Mesendoderm (in vitro differentiated cells): ENCODE measurements at regions not wholly inside any gene's neighbourhood (a gene's known extent, or its start where the extent isn't known, plus 50 kb on each side); places are given as distances from the start of the nearest gene placed in this dataset.

Experiments
- DNase-seq: peaks from one replicate; pipeline ENCODE4 v3.0.0; 2013
- H2AK5ac ChIP-seq: 2 replicates; pipeline ENCODE4 v1.6.1; 2013; ENCODE audit warnings: low read length, inconsistent platforms
- H2BK120ac ChIP-seq: 2 replicates; pipeline ENCODE4 v1.6.1; 2013; ENCODE audit warnings: low read depth, mild to moderate bottlenecking, low read length, moderate library complexity, mixed read lengths
- H2BK15ac ChIP-seq: replicated peaks from 2 replicates; pipeline ENCODE4 v1.6.1; 2013; ENCODE audit warnings: low read depth, mild to moderate bottlenecking, moderate library complexity
- H2BK5ac ChIP-seq: 2 replicates; pipeline ENCODE4 v1.6.1; 2013; ENCODE audit warnings: low read length, inconsistent platforms
- H3K18ac ChIP-seq: 2 replicates; pipeline ENCODE4 v1.6.1; 2013; ENCODE audit warnings: mild to moderate bottlenecking, low read length, mixed read lengths
- H3K23ac ChIP-seq: one replicate; pipeline ENCODE4 v1.6.1; 2013; ENCODE audit warnings: low read length
- H3K27ac ChIP-seq: 2 replicates; pipeline ENCODE4 v1.5.1; 2013; ENCODE audit warnings: low read depth, mild to moderate bottlenecking, inconsistent platforms, low read length, moderate library complexity
- H3K27me3 ChIP-seq: 2 replicates; pipeline ENCODE4 v1.6.1; 2013; ENCODE audit warnings: low read length, control low read depth, mild to moderate bottlenecking, inconsistent platforms; ENCODE audit not compliant: insufficient read depth, poor library complexity
- H3K36me3 ChIP-seq: 2 replicates; pipeline ENCODE4 v1.6.1; 2013; ENCODE audit warnings: low read length, inconsistent platforms; ENCODE audit not compliant: control insufficient read depth, insufficient read depth
- H3K4ac ChIP-seq: one replicate; pipeline ENCODE4 v1.6.1; 2013; ENCODE audit warnings: low read depth, mild to moderate bottlenecking, low read length, moderate library complexity
- H3K4me1 ChIP-seq: 2 replicates; pipeline ENCODE4 v1.6.1; 2013; ENCODE audit warnings: low read depth, low read length, inconsistent platforms; ENCODE audit not compliant: control insufficient read depth
- H3K4me2 ChIP-seq: 2 replicates; pipeline ENCODE4 v1.6.1; 2013; ENCODE audit warnings: low read length
- H3K4me3 ChIP-seq: 2 replicates; pipeline ENCODE4 v1.5.1; 2013; ENCODE audit warnings: mild to moderate bottlenecking, low read length
- H3K56ac ChIP-seq: one replicate; pipeline ENCODE4 v1.6.1; 2013; ENCODE audit warnings: low read length
- H3K79me1 ChIP-seq: 2 replicates; pipeline ENCODE4 v1.6.1; 2013; ENCODE audit warnings: low read length, inconsistent platforms
- H3K79me2 ChIP-seq: 2 replicates; pipeline ENCODE4 v1.6.1; 2013; ENCODE audit warnings: mild to moderate bottlenecking, low read length; ENCODE audit not compliant: control insufficient read depth, insufficient read depth
- H3K9ac ChIP-seq: 2 replicates; pipeline ENCODE4 v1.6.1; 2013; ENCODE audit warnings: low read length, inconsistent platforms
- H4K5ac ChIP-seq: one replicate; pipeline ENCODE4 v1.6.1; 2013; ENCODE audit warnings: low read length
- H4K8ac ChIP-seq: one replicate; pipeline ENCODE4 v1.6.1; 2013; ENCODE audit warnings: low read depth, mild to moderate bottlenecking, control low read depth, low read length, moderate library complexity
- WGBS: extraction: QIAGEN DNeasy Blood & Tissue Kit; methylation state at CpG from one replicate; pipeline ENCODE4 v1.1.7; 2013; ENCODE audit warnings: low lambda C conversion rate, missing lambda C conversion rate; ENCODE audit not compliant: insufficient coverage; ENCODE audit errors: extremely low coverage; 5-methylcytosine and 5-hydroxymethylcytosine counted together

DNA sequence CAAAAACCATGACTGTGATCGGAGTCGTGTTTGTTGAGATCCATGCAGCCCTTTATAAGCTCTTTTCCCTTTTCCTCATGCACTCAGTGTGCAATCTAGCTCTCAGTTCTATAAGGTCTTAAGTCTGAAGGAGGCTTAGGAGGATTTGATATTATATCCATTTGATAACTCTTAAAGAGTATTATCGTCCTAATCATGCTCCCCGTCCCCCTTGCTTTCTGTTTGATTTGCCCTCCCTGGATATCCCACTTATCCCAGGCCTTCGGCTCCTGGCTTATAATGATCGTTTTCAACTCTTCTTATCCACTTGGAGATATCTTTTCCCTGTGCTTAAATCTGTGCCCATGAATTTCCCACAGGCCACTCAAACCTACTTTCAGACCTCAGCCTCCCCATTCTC lies 1917.7 kb upstream of the PIK3C3 start:
- no peak overlapping the region for H3K9ac ChIP-seq
- H4K5ac ChIP-seq = no peak overlapping the region
- no CpG with 5 or more reads among the region's 6 CpGs for WGBS
- H3K56ac ChIP-seq = no peak overlapping the region
- no peaks in the 10 kb centered on the region for H3K79me1 ChIP-seq
- no peak overlapping the region for H3K4me3 ChIP-seq
- no peak overlapping the region for H3K18ac ChIP-seq
- no peak overlapping the region for H3K23ac ChIP-seq
- H2BK120ac ChIP-seq = no peak overlapping the region
- H3K36me3 ChIP-seq = no peaks in the 10 kb centered on the region
- no peak overlapping the region for H3K27ac ChIP-seq
- no peak overlapping the region for H3K4me2 ChIP-seq
- H3K27me3 ChIP-seq = no peaks in the 10 kb centered on the region
- no peak overlapping the region for H2BK5ac ChIP-seq
- no peaks in the 10 kb centered on the region for H3K79me2 ChIP-seq
- H3K4me1 ChIP-seq = peaks cover 2% of the 10 kb centered on the region
- no peak for DNase-seq
- H2AK5ac ChIP-seq = no peak overlapping the region
- no peak overlapping the region for H3K4ac ChIP-seq
- no peak overlapping the region for H4K8ac ChIP-seq
- no peak overlapping the region for H2BK15ac ChIP-seq

GRCh38 chr18:40036861-40037260 lies 1918.2 kb upstream of the PIK3C3 start:
- no CpG with 5 or more reads among the region's 1 CpG for WGBS
- Histone ChIP-seq H2BK5ac (no peak overlapping the region), H3K27me3 (no peaks in the 10 kb centered on the region), H3K27ac (no peak overlapping the region), H2BK120ac (no peak overlapping the region), H3K9ac (no peak overlapping the region), H3K4ac (no peak overlapping the region), H3K79me1 (no peaks in the 10 kb centered on the region), H3K4me3 (no peak overlapping the region), H3K56ac (no peak overlapping the region), H3K23ac (no peak overlapping the region), H4K5ac (no peak overlapping the region), H3K36me3 (no peaks in the 10 kb centered on the region), H3K18ac (no peak overlapping the region), H3K4me1 (peaks cover 2% of the 10 kb centered on the region), H3K4me2 (no peak overlapping the region), H3K79me2 (no peaks in the 10 kb centered on the region), H4K8ac (no peak overlapping the region), H2BK15ac (no peak overlapping the region), H2AK5ac (no peak overlapping the region)
- DNase-seq = no peak

GRCh38 chr18:40035966-40036365 lies 1919.1 kb upstream of the PIK3C3 start:
- no peak overlapping the region for H2AK5ac ChIP-seq
- H3K23ac ChIP-seq = no peak overlapping the region
- no peak overlapping the region for H2BK120ac ChIP-seq
- no peak overlapping the region for H3K4me3 ChIP-seq
- H3K4me2 ChIP-seq = no peak overlapping the region
- H3K27ac ChIP-seq = no peak overlapping the region
- DNase-seq = no peak
- no peak overlapping the region for H3K18ac ChIP-seq
- no peak overlapping the region for H4K8ac ChIP-seq
- no CpG with 5 or more reads among the region's 1 CpG for WGBS
- no peak overlapping the region for H3K4ac ChIP-seq
- no peak overlapping the region for H4K5ac ChIP-seq
- H3K56ac ChIP-seq = no peak overlapping the region
- H3K79me2 ChIP-seq = no peaks in the 10 kb centered on the region
- H3K36me3 ChIP-seq = no peaks in the 10 kb centered on the region
- H2BK5ac ChIP-seq = no peak overlapping the region
- H3K79me1 ChIP-seq = no peaks in the 10 kb centered on the region
- peaks cover 2% of the 10 kb centered on the region for H3K4me1 ChIP-seq
- H3K27me3 ChIP-seq = no peaks in the 10 kb centered on the region
- no peak overlapping the region for H3K9ac ChIP-seq
- no peak overlapping the region for H2BK15ac ChIP-seq

DNA sequence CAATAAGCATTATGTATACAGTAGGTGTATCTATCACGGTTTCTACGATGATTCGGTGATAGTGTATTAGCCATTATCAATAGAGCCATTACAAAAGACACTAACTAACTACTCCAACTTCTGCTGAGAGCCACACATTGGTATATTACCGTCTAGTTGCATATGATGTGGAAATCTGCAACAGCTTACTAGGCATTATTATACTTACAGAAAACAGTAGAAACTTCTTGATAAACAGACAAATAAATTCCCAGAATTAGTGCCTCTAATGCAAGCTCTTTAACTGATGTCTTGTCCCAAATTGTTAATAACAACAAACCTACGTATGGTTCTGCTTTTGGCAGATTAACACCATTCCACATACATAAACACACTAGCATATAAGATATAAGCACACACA lies 1923.0 kb upstream of the PIK3C3 start:
- no peak overlapping the region for H3K23ac ChIP-seq

GRCh38 chr18:40031435-40031834 lies 1923.6 kb upstream of the PIK3C3 start:
- no peak overlapping the region for H3K4me2 ChIP-seq
- no peaks in the 10 kb centered on the region for H3K4me1 ChIP-seq
- H3K4ac ChIP-seq = no peak overlapping the region
- no peak overlapping the region for H3K56ac ChIP-seq
- H3K23ac ChIP-seq = no peak overlapping the region
- H3K27me3 ChIP-seq = no peaks in the 10 kb centered on the region
- WGBS = no CpG with 5 or more reads among the region's 1 CpG
- H4K8ac ChIP-seq = no peak overlapping the region
- no peak overlapping the region for H3K27ac ChIP-seq
- no peak overlapping the region for H4K5ac ChIP-seq
- no peak overlapping the region for H2AK5ac ChIP-seq
- DNase-seq = no peak
- H3K4me3 ChIP-seq = no peak overlapping the region
- H2BK120ac ChIP-seq = no peak overlapping the region
- no peak overlapping the region for H3K18ac ChIP-seq
- H3K9ac ChIP-seq = no peak overlapping the region
- no peaks in the 10 kb centered on the region for H3K79me2 ChIP-seq
- no peak overlapping the region for H2BK15ac ChIP-seq
- H2BK5ac ChIP-seq = no peak overlapping the region
- H3K36me3 ChIP-seq = no peaks in the 10 kb centered on the region
- no peaks in the 10 kb centered on the region for H3K79me1 ChIP-seq

More for the DNA sequence above, 1923.0 kb upstream of the PIK3C3 start:
- no peak overlapping the region for H2AK5ac ChIP-seq
- no CpG with 5 or more reads among the region's 5 CpGs for WGBS
- H2BK120ac ChIP-seq = no peak overlapping the region
- no peak overlapping the region for H3K56ac ChIP-seq
- no peak overlapping the region for H3K9ac ChIP-seq
- H3K18ac ChIP-seq = no peak overlapping the region
- H3K36me3 ChIP-seq = no peaks in the 10 kb centered on the region
- no peak overlapping the region for H3K27ac ChIP-seq
- no peak overlapping the region for H4K5ac ChIP-seq
- no peak overlapping the region for H3K4me3 ChIP-seq
- DNase-seq = no peak
- no peak overlapping the region for H2BK15ac ChIP-seq
- H3K27me3 ChIP-seq = no peaks in the 10 kb centered on the region
- H3K79me1 ChIP-seq = no peaks in the 10 kb centered on the region
- H3K4me1 ChIP-seq = no peaks in the 10 kb centered on the region
- no peak overlapping the region for H3K4ac ChIP-seq
- H3K79me2 ChIP-seq = no peaks in the 10 kb centered on the region
- no peak overlapping the region for H3K4me2 ChIP-seq
- H2BK5ac ChIP-seq = no peak overlapping the region
- H4K8ac ChIP-seq = no peak overlapping the region

GRCh38 chr18:40019797-40020392 lies 1935.1 kb upstream of the PIK3C3 start:
- H3K4me2 ChIP-seq = no peak overlapping the region
- no peak overlapping the region for H2BK5ac ChIP-seq
- H4K5ac ChIP-seq = no peak overlapping the region
- no peaks in the 10 kb centered on the region for H3K79me2 ChIP-seq
- no peak overlapping the region for H3K23ac ChIP-seq
- H3K79me1 ChIP-seq = no peaks in the 10 kb centered on the region
- H2BK15ac ChIP-seq = no peak overlapping the region
- no peak overlapping the region for H2BK120ac ChIP-seq
- no peak overlapping the region for H3K4me3 ChIP-seq
- peak; percentile 16 for DNase-seq
- H3K18ac ChIP-seq = peak overlapping the region; percentile 28
- H2AK5ac ChIP-seq = no peak overlapping the region
- no peak overlapping the region for H3K56ac ChIP-seq
- H3K4ac ChIP-seq = peak overlapping the region; percentile 3
- no peaks in the 10 kb centered on the region for H3K27me3 ChIP-seq
- no peak overlapping the region for H3K27ac ChIP-seq
- no peak overlapping the region for H4K8ac ChIP-seq
- H3K36me3 ChIP-seq = no peaks in the 10 kb centered on the region
- no peak overlapping the region for H3K9ac ChIP-seq
- no peaks in the 10 kb centered on the region for H3K4me1 ChIP-seq
- WGBS = no CpG with 5 or more reads among the region's 2 CpGs
